ENCODE measurements at regions not wholly inside any gene's neighbourhood (a gene's known extent, or its start where the extent isn't known, plus 50 kb on each side); places are given as distances from the start of the nearest gene placed in this dataset.

GRCh38 chr14:86798330-86798729, 1194.7 kb downstream of the GALC start (continued):
- TF ChIP-seq NFE2L2 (IDR thresholded peaks at IDR 0.05; ENCODE audit: low read length) = peak; percentile 84
- TF ChIP-seq POGZ (CRISPR knock-in tag; IDR thresholded peaks at IDR 0.05) = no peak
- no peak for TF ChIP-seq TRIM24 (CRISPR knock-in tag; IDR thresholded peaks at IDR 0.05)
- no peak for TF ChIP-seq NKX3-1 (CRISPR knock-in tag; IDR thresholded peaks at IDR 0.05)
- no peak for TF ChIP-seq ZNF550 (CRISPR knock-in tag; IDR thresholded peaks at IDR 0.05; ENCODE audit: borderline replicate concordance)
- TF ChIP-seq SRSF9 (IDR thresholded peaks at IDR 0.05; ENCODE audit: borderline replicate concordance, insufficient read depth, low read depth, low read length, poor library complexity, severe bottlenecking) = no peak
- no peak for TF ChIP-seq ZNF670 (CRISPR knock-in tag; IDR thresholded peaks at IDR 0.05; ENCODE audit: borderline replicate concordance)
- peak; percentile 49 for TF ChIP-seq HNF4A (CRISPR knock-in tag; IDR thresholded peaks at IDR 0.05)
- no peak for TF ChIP-seq CSRNP1 (CRISPR knock-in tag; IDR thresholded peaks at IDR 0.05)
- no peak for TF ChIP-seq RARG (CRISPR knock-in tag; IDR thresholded peaks at IDR 0.05; ENCODE audit: low read depth)
- peak; percentile 14 to 42; a peak in 1 of 4 replicates for TF ChIP-seq MAFK (conservative IDR thresholded peaks at IDR 0.05 in 1 of 2, IDR thresholded peaks at IDR 0.05 in 1 of 2; ENCODE audit: low read length in 2 of 2)
- no peak for TF ChIP-seq MLXIP (CRISPR knock-in tag; IDR thresholded peaks at IDR 0.05; ENCODE audit: borderline replicate concordance)
- TF ChIP-seq HNF4G (IDR thresholded peaks at IDR 0.05; ENCODE audit: borderline replicate concordance, low read depth, low read length) = 0 out of 2 replicates have a peak, but pooled peaks have one; percentile 11
- TF ChIP-seq HNF4G (CRISPR knock-in tag; IDR thresholded peaks at IDR 0.05; ENCODE audit: borderline replicate concordance, low read depth) = no peak
- no peak for TF ChIP-seq PCBP2 (optimal IDR thresholded peaks at IDR 0.05; ENCODE audit: low read depth, low read length, poor library complexity, severe bottlenecking)
